Activated naive CD4-positive, alpha-beta T cell treated with anti-CD3 and anti-CD28 coated beads, Interleukin-2, amount 50 U/mL, for 72 hours (primary cell): ENCODE measurements at regions not wholly inside any gene's neighbourhood (a gene's known extent, or its start where the extent isn't known, plus 50 kb on each side); places are given as distances from the start of the nearest gene placed in this dataset.
A peak's percentile ranks its signal among the peaks of the same experiment; 100 is the strongest.

Experiments used
- ATAC-seq, 2 donors: fragments of 150-1000 bp; cut with Tn5 transposase; 2 replicates each; pipeline ENCODE4 v1.10.0; 2021; ENCODE audit warnings: mild to moderate bottlenecking in 2 of 2, moderate library complexity in 2 of 2
- DNase-seq, 2 donors: peaks; one replicate each; pipeline ENCODE4 v3.0.0; 2021 to 2022; ENCODE audit warnings: low spot score in 2 of 2
- H3K27ac Mint-ChIP-seq, 2 donors: one replicate each; pipeline ENCODE4 v1.8.0; 2022; ENCODE audit warnings: mild to moderate bottlenecking in 2 of 2, mixed read lengths in 2 of 2
- H3K36me3 Mint-ChIP-seq, 2 donors: one replicate each; pipeline ENCODE4 v1.8.0; 2022; ENCODE audit warnings: mixed read lengths in 2 of 2
- H3K9me3 Mint-ChIP-seq, 2 donors: one replicate each; pipeline ENCODE4 v1.8.0; 2022; ENCODE audit warnings: mixed read lengths in 2 of 2

GRCh38 chr13:76732367-76732766 lies 153.8 kb downstream of the KCTD12 start:
- no peak for DNase-seq
- no peak overlapping the region for H3K27ac Mint-ChIP-seq
- no peak for ATAC-seq
- no peaks in the 10 kb centered on the region for H3K36me3 Mint-ChIP-seq
- H3K9me3 Mint-ChIP-seq = peaks cover under 1% of the 10 kb centered on the region in 2 donors

GRCh38 chr13:76730220-76730619 lies 156.0 kb downstream of the KCTD12 start:
- peaks cover 6% of the 10 kb centered on the region in 2 donors for H3K9me3 Mint-ChIP-seq
- no peak overlapping the region for H3K27ac Mint-ChIP-seq
- H3K36me3 Mint-ChIP-seq = no peaks in the 10 kb centered on the region
- ATAC-seq (no peak), DNase-seq (no peak)

GRCh38 chr13:76729691-76730090 lies 156.5 kb downstream of the KCTD12 start:
- H3K36me3 Mint-ChIP-seq = no peaks in the 10 kb centered on the region
- no peak for ATAC-seq

GRCh38 chr13:76725896-76726295 lies 160.3 kb downstream of the KCTD12 start:
- no peak overlapping the region for H3K27ac Mint-ChIP-seq
- H3K36me3 Mint-ChIP-seq = no peaks in the 10 kb centered on the region
- no peak for DNase-seq
- H3K9me3 Mint-ChIP-seq = peaks cover 6% of the 10 kb centered on the region in 2 donors
- ATAC-seq = no peak

More at GRCh38 chr13:76729691-76730090, 156.5 kb downstream of the KCTD12 start:
- H3K27ac Mint-ChIP-seq = no peak overlapping the region
- peaks cover 6% of the 10 kb centered on the region in 2 donors for H3K9me3 Mint-ChIP-seq
- DNase-seq = no peak

GRCh38 chr13:76725211-76725610 lies 161.0 kb downstream of the KCTD12 start:
- no peak for DNase-seq
- no peak overlapping the region for H3K27ac Mint-ChIP-seq
- no peak for ATAC-seq
- H3K9me3 Mint-ChIP-seq = peaks cover 6% of the 10 kb centered on the region in 2 donors
- H3K36me3 Mint-ChIP-seq = no peaks in the 10 kb centered on the region

- no peak for DNase-seq
Measured at GRCh38 chr13:76724421-76724820, 161.8 kb downstream of the KCTD12 start.

GRCh38 chr13:76723551-76724232 lies 162.5 kb downstream of the KCTD12 start:
- no peak overlapping the region for H3K27ac Mint-ChIP-seq
- H3K36me3 Mint-ChIP-seq = no peaks in the 10 kb centered on the region
- peaks cover 6% of the 10 kb centered on the region in 2 donors for H3K9me3 Mint-ChIP-seq
- ATAC-seq (peak in 1 of 2 donors; percentile 53), DNase-seq (no peak)

More at GRCh38 chr13:76724421-76724820, 161.8 kb downstream of the KCTD12 start:
- H3K9me3 Mint-ChIP-seq = peaks cover 6% of the 10 kb centered on the region in 2 donors
- no peaks in the 10 kb centered on the region for H3K36me3 Mint-ChIP-seq
- no peak overlapping the region for H3K27ac Mint-ChIP-seq
- no peak for ATAC-seq

GRCh38 chr13:76722782-76723181 lies 163.4 kb downstream of the KCTD12 start:
- DNase-seq (no peak), ATAC-seq (no peak)
- H3K27ac Mint-ChIP-seq = no peak overlapping the region

GRCh38 chr13:76720821-76721220 lies 165.4 kb downstream of the KCTD12 start:
- Mint-ChIP-seq H3K27ac (no peak overlapping the region), H3K36me3 (no peaks in the 10 kb centered on the region), H3K9me3 (no peaks in the 10 kb centered on the region)
- ATAC-seq (no peak), DNase-seq (no peak)

More at GRCh38 chr13:76722782-76723181, 163.4 kb downstream of the KCTD12 start:
- Mint-ChIP-seq H3K9me3 (peaks cover 6% of the 10 kb centered on the region in 2 donors), H3K36me3 (no peaks in the 10 kb centered on the region)

- no peaks in the 10 kb centered on the region for H3K36me3 Mint-ChIP-seq
- DNase-seq = no peak
- no peaks in the 10 kb centered on the region for H3K9me3 Mint-ChIP-seq
- no peak overlapping the region for H3K27ac Mint-ChIP-seq
- ATAC-seq = no peak
Measured at GRCh38 chr13:76720416-76720815, 165.8 kb downstream of the KCTD12 start.

GRCh38 chr13:76719955-76720354 lies 166.2 kb downstream of the KCTD12 start:
- no peaks in the 10 kb centered on the region for H3K9me3 Mint-ChIP-seq
- H3K27ac Mint-ChIP-seq = no peak overlapping the region
- DNase-seq (no peak), ATAC-seq (no peak)
- no peaks in the 10 kb centered on the region for H3K36me3 Mint-ChIP-seq

GRCh38 chr13:76717092-76717491 lies 169.1 kb downstream of the KCTD12 start:
- Mint-ChIP-seq H3K36me3 (no peaks in the 10 kb centered on the region), H3K27ac (no peak overlapping the region), H3K9me3 (no peaks in the 10 kb centered on the region)
- no peak for ATAC-seq
- no peak for DNase-seq

GRCh38 chr13:76715621-76716020 lies 170.6 kb downstream of the KCTD12 start:
- no peaks in the 10 kb centered on the region for H3K9me3 Mint-ChIP-seq
- ATAC-seq = no peak
- no peak for DNase-seq
- no peak overlapping the region for H3K27ac Mint-ChIP-seq
- no peaks in the 10 kb centered on the region for H3K36me3 Mint-ChIP-seq

GRCh38 chr13:76715075-76715474 lies 171.1 kb downstream of the KCTD12 start:
- Mint-ChIP-seq H3K27ac (no peak overlapping the region), H3K36me3 (no peaks in the 10 kb centered on the region), H3K9me3 (no peaks in the 10 kb centered on the region)
- DNase-seq (no peak), ATAC-seq (no peak)

GRCh38 chr13:76713280-76713679 lies 172.9 kb downstream of the KCTD12 start:
- DNase-seq = no peak
- Mint-ChIP-seq H3K9me3 (no peaks in the 10 kb centered on the region), H3K36me3 (no peaks in the 10 kb centered on the region), H3K27ac (no peak overlapping the region)
- ATAC-seq = no peak

- Mint-ChIP-seq H3K36me3 (no peaks in the 10 kb centered on the region), H3K9me3 (no peaks in the 10 kb centered on the region), H3K27ac (no peak overlapping the region)
- ATAC-seq (no peak), DNase-seq (no peak)
Measured at GRCh38 chr13:76711550-76712182, 174.5 kb downstream of the KCTD12 start.

GRCh38 chr13:76709851-76710250 lies 176.4 kb downstream of the KCTD12 start:
- no peaks in the 10 kb centered on the region for H3K36me3 Mint-ChIP-seq
- H3K9me3 Mint-ChIP-seq = no peaks in the 10 kb centered on the region
- DNase-seq (no peak), ATAC-seq (no peak)
- H3K27ac Mint-ChIP-seq = no peak overlapping the region

GRCh38 chr13:76708138-76708688 lies 178.0 kb downstream of the KCTD12 start:
- Mint-ChIP-seq H3K9me3 (no peaks in the 10 kb centered on the region), H3K36me3 (no peaks in the 10 kb centered on the region), H3K27ac (no peak overlapping the region)
- ATAC-seq (no peak), DNase-seq (no peak)
